H1 (cell line): ENCODE measurements at regions not wholly inside any gene's neighbourhood (a gene's known extent, or its start where the extent isn't known, plus 50 kb on each side); places are given as distances from the start of the nearest gene placed in this dataset.

Source experiments
- CTCF ChIA-PET: fragments of 300-600 bp; sonication (Branson Sonifier 250); formaldehyde crosslinking; loops from one replicate; lab custom pipeline; 2021; ENCODE audit not compliant: partially characterized antibody; lab: Charles Lee
- POLR2A ChIA-PET: fragments of 300-600 bp; sonication (Branson Sonifier 250); formaldehyde crosslinking; loops from one replicate; lab custom pipeline; 2021; ENCODE audit warnings: inconsistent platforms; ENCODE audit not compliant: partially characterized antibody; lab: Charles Lee
- DNase-seq, 2 experiments: peaks; one replicate each; pipeline versions ENCODE4 v3.0.0 to v3.0.0-alpha.2; 2010 to 2022; ENCODE audit warnings: low spot score in 2 of 2, low read depth in 1 of 2, mixed read lengths in 1 of 2
- FAIRE-seq: peaks from 2 replicates; lab custom pipeline; 2011; peaks lifted over from hg19 to GRCh38; lab: Jason Lieb, UNC
- H2AFZ ChIP-seq: 2 replicates; pipeline ENCODE4 v1.8.1; 2012; ENCODE audit warnings: low read length, inconsistent platforms
- H2AK5ac ChIP-seq: 2 replicates; pipeline ENCODE4 v1.6.1; 2013; ENCODE audit warnings: low read depth, low read length
- H2BK120ac ChIP-seq: replicated peaks from 2 replicates; pipeline ENCODE3; 2013; ENCODE audit warnings: low read depth, low read length, inconsistent platforms
- H2BK12ac ChIP-seq: 2 replicates; pipeline ENCODE4 v1.6.1; 2013; ENCODE audit warnings: low read depth, low read length
- H2BK15ac ChIP-seq: 2 replicates; pipeline ENCODE4 v1.6.1; 2013; ENCODE audit warnings: low read length
- H2BK20ac ChIP-seq: 2 replicates; pipeline ENCODE4 v1.6.1; 2013; ENCODE audit warnings: low read length
- H2BK5ac ChIP-seq: 2 replicates; pipeline ENCODE4 v1.6.1; 2013; ENCODE audit warnings: low read depth, low read length
- H3K14ac ChIP-seq: 2 replicates; pipeline ENCODE4 v1.6.1; 2013; ENCODE audit warnings: inconsistent platforms; ENCODE audit not compliant: insufficient read length
- H3K18ac ChIP-seq: 2 replicates; pipeline ENCODE4 v1.6.1; 2013; ENCODE audit warnings: low read length; ENCODE audit errors: extremely low read depth
- H3K23ac ChIP-seq: 2 replicates; pipeline ENCODE4 v1.6.1; 2013; ENCODE audit warnings: inconsistent platforms; ENCODE audit not compliant: insufficient read length
- H3K23me2 ChIP-seq: 2 replicates; pipeline ENCODE4 v1.6.1; 2013; ENCODE audit warnings: low read depth, low read length
- H3K27ac ChIP-seq: 2 replicates; pipeline ENCODE4 v1.6.1; 2011; ENCODE audit warnings: low read depth, low read length, inconsistent platforms
- H3K27me3 ChIP-seq, 4 experiments: replicated peaks in 1 of 4; 1 replicate in 1 of 4; 2 replicates in 3 of 4; pipeline versions ENCODE4 v1.6.1 to v1.8.1; 2011 to 2013; ENCODE audit warnings: low read length in 3 of 4, mild to moderate bottlenecking in 3 of 4, inconsistent platforms in 2 of 4, mixed read lengths in 2 of 4, moderate library complexity in 1 of 4; ENCODE audit not compliant: control insufficient read depth in 3 of 4, insufficient read depth in 3 of 4; ENCODE audit errors: extremely low read depth in 1 of 4
- H3K36me3 ChIP-seq, 4 experiments: 2 replicates each; pipeline versions ENCODE4 v1.6.1 to v1.8.1; 2011 to 2013; ENCODE audit warnings: mild to moderate bottlenecking in 4 of 4, low read length in 3 of 4, moderate library complexity in 2 of 4, control low read depth in 1 of 4, inconsistent platforms in 1 of 4; ENCODE audit not compliant: insufficient read depth in 4 of 4, control insufficient read depth in 2 of 4
- H3K4ac ChIP-seq: replicated peaks from 2 replicates; pipeline ENCODE3; 2013; ENCODE audit warnings: low read length, low read depth, mixed read lengths, inconsistent platforms; ENCODE audit not compliant: insufficient read length
- H3K4me1 ChIP-seq, 4 experiments: replicated peaks in 1 of 4; 1 replicate in 1 of 4; 2 replicates in 3 of 4; pipeline versions ENCODE4 v1.6.1 to v1.8.1; 2011 to 2013; ENCODE audit warnings: low read length in 3 of 4, inconsistent platforms in 2 of 4, mixed read lengths in 1 of 4; ENCODE audit not compliant: insufficient read depth in 4 of 4, control insufficient read depth in 3 of 4
- H3K4me2 ChIP-seq, 2 experiments: 2 replicates each; pipeline versions ENCODE4 v1.6.1 to v1.8.1; 2011 to 2013; ENCODE audit warnings: low read depth in 2 of 2, low read length in 2 of 2, control low read depth in 1 of 2, inconsistent platforms in 1 of 2, mild to moderate bottlenecking in 1 of 2; ENCODE audit not compliant: insufficient read depth in 1 of 2
- H3K4me3 ChIP-seq, 4 experiments: fragments of 200-600, 300-600 bp in 1 of 4; sonication (generic), shearing (Covaris generic), sonication (Bioruptor Twin) in 1 of 4; 2 replicates each; pipeline versions ENCODE4 v1.5.1 to v1.8.1; 2011 to 2016; ENCODE audit warnings: low read length in 4 of 4, low read depth in 3 of 4, control low read depth in 2 of 4, inconsistent platforms in 2 of 4, mild to moderate bottlenecking in 2 of 4, mixed read lengths in 1 of 4, moderate library complexity in 1 of 4; ENCODE audit not compliant: insufficient read depth in 2 of 4; ENCODE audit errors: extremely low read depth in 1 of 4
- H3K56ac ChIP-seq: replicated peaks from 2 replicates; pipeline ENCODE3; 2013; ENCODE audit warnings: low read depth, mild to moderate bottlenecking, mixed read lengths, low read length, inconsistent platforms; ENCODE audit not compliant: insufficient read length
- H3K79me1 ChIP-seq: 2 replicates; pipeline ENCODE4 v1.6.1; 2013; ENCODE audit warnings: low read depth, low read length, control low read depth
- H3K79me2 ChIP-seq, 2 experiments: 2 replicates each; pipeline versions ENCODE4 v1.6.1 to v1.8.1; 2012 to 2013; ENCODE audit warnings: low read length in 2 of 2, mild to moderate bottlenecking in 2 of 2, inconsistent platforms in 1 of 2; ENCODE audit not compliant: insufficient read depth in 2 of 2, control insufficient read depth in 1 of 2
- H3K9ac ChIP-seq, 4 experiments: replicated peaks in 1 of 4; 1 replicate in 1 of 4; 2 replicates in 3 of 4; pipeline versions ENCODE4 v1.6.1 to v1.8.1; 2011 to 2013; ENCODE audit warnings: low read depth in 3 of 4, low read length in 3 of 4, control low read depth in 2 of 4, mild to moderate bottlenecking in 2 of 4, moderate library complexity in 2 of 4, inconsistent platforms in 1 of 4; ENCODE audit errors: extremely low read depth in 1 of 4
- H3K9me3 ChIP-seq, 2 experiments: 2 replicates each; pipeline versions ENCODE4 v1.6.1 to v1.8.1; 2012 to 2013; ENCODE audit warnings: mild to moderate bottlenecking in 2 of 2, moderate library complexity in 2 of 2, control low read depth in 1 of 2, inconsistent platforms in 1 of 2, low read depth in 1 of 2, low read length in 1 of 2, mixed read lengths in 1 of 2; ENCODE audit not compliant: insufficient read depth in 2 of 2
- H4K20me1 ChIP-seq, 2 experiments: replicated peaks in 1 of 2; 2 replicates each; pipeline versions ENCODE3 to v1.8.1; 2011 to 2013; ENCODE audit warnings: inconsistent platforms in 2 of 2, low read length in 2 of 2, mild to moderate bottlenecking in 1 of 2; ENCODE audit not compliant: insufficient read depth in 2 of 2, control insufficient read depth in 1 of 2
- H4K5ac ChIP-seq: 2 replicates; pipeline ENCODE4 v1.6.1; 2013; ENCODE audit warnings: low read length, low read depth, mixed read lengths, inconsistent platforms; ENCODE audit not compliant: insufficient read length
- H4K8ac ChIP-seq: 2 replicates; pipeline ENCODE4 v1.8.0; 2013; ENCODE audit warnings: mild to moderate bottlenecking, moderate library complexity, low read length, inconsistent platforms; ENCODE audit not compliant: insufficient read depth; ENCODE audit errors: extremely low read depth
- H4K91ac ChIP-seq: replicated peaks from 2 replicates; pipeline ENCODE3; 2013; ENCODE audit warnings: low read length, mixed read lengths, inconsistent platforms; ENCODE audit not compliant: insufficient read length
- ASH2L ChIP-seq: fragments of 200-600, 300-600 bp; sonication (generic); IDR thresholded peaks from one replicate; pipeline ENCODE4 v1.7.1; 2017; ENCODE audit warnings: low read length
- CREB1 ChIP-seq: IDR thresholded peaks from 2 replicates; pipeline ENCODE4 v1.6.1; 2012; ENCODE audit warnings: inconsistent platforms
- E2F6 ChIP-seq: IDR thresholded peaks from 2 replicates; pipeline ENCODE4 v1.6.1; 2012; ENCODE audit warnings: inconsistent platforms
- FOSL1 ChIP-seq: IDR thresholded peaks from 2 replicates; pipeline ENCODE4 v1.6.1; 2011; ENCODE audit warnings: mild to moderate bottlenecking, low read depth, low read length, moderate library complexity; ENCODE audit not compliant: insufficient read depth
- GTF2F1 ChIP-seq: IDR thresholded peaks from 2 replicates; pipeline ENCODE4 v1.6.1; 2012; ENCODE audit warnings: low read depth, low read length, improper control_type of control experiment, borderline replicate concordance
- KDM4A ChIP-seq: IDR thresholded peaks from one replicate; pipeline ENCODE4 v1.7.1; 2012; ENCODE audit warnings: low read depth, mild to moderate bottlenecking, moderate library complexity, low read length, inconsistent platforms; ENCODE audit not compliant: severe bottlenecking
- MAFK ChIP-seq: IDR thresholded peaks from 2 replicates; pipeline ENCODE4 v1.6.1; 2012; ENCODE audit warnings: low read depth, mild to moderate bottlenecking, improper control_type of control experiment, low read length
- POLR2A ChIP-seq, 2 experiments: IDR thresholded peaks; 1 replicate in 1 of 2; 2 replicates in 1 of 2; pipeline ENCODE4 v1.6.1; 2011; ENCODE audit warnings: low read depth in 2 of 2, low read length in 2 of 2, mild to moderate bottlenecking in 2 of 2; ENCODE audit errors: control extremely low read depth in 1 of 2
- POLR2AphosphoS5 ChIP-seq: IDR thresholded peaks from 2 replicates; pipeline ENCODE4 v1.6.1; 2011; ENCODE audit warnings: low read depth, low read length
- RNF2 ChIP-seq: fragments of 200-900, 300-1000 bp; sonication (generic); IDR thresholded peaks from 2 replicates; pipeline ENCODE4 v1.7.1; 2016; ENCODE audit warnings: borderline replicate concordance, low read depth, mild to moderate bottlenecking, antibody characterized with exemption, low read length; ENCODE audit not compliant: poor library complexity, severe bottlenecking; ENCODE audit errors: missing control alignments
- SIRT6 ChIP-seq: IDR thresholded peaks from one replicate; pipeline ENCODE4 v1.7.1; 2012; ENCODE audit warnings: low read length, inconsistent platforms
- TEAD4 ChIP-seq: IDR thresholded peaks from 2 replicates; pipeline ENCODE4 v1.6.1; 2012; ENCODE audit warnings: low read depth, low read length, inconsistent platforms, mixed read lengths
- USF2 ChIP-seq: IDR thresholded peaks from 2 replicates; pipeline ENCODE4 v1.6.1; 2011; ENCODE audit warnings: low read length, improper control_type of control experiment
- ZNF274 ChIP-seq: IDR thresholded peaks from 2 replicates; pipeline ENCODE4 v1.7.0; 2012; ENCODE audit warnings: low read length, borderline replicate concordance; ENCODE audit errors: extremely low read depth
- WGBS, 2 experiments: shearing (Covaris generic) in 1 of 2; methylation state at CpG; one replicate each; pipeline versions ENCODE4 v1.1.6 to v1.1.7; 2013 to 2015; ENCODE audit warnings: low lambda C conversion rate in 2 of 2, mixed read lengths in 2 of 2, inconsistent platforms in 1 of 2, low coverage in 1 of 2, missing lambda C conversion rate in 1 of 2; ENCODE audit not compliant: insufficient replicate concordance in 2 of 2, insufficient coverage in 1 of 2, insufficient read length in 1 of 2; ENCODE audit errors: extremely low coverage in 1 of 2, missing lambda C conversion rate in 1 of 2; 5-methylcytosine and 5-hydroxymethylcytosine counted together

GRCh38 chr2:3965953-3966352 lies 262.6 kb downstream of the DCDC2C start:
- no peaks in the 10 kb centered on the region for H3K79me2 ChIP-seq
- no peak overlapping the region for H3K4me2 ChIP-seq
- no peaks in the 10 kb centered on the region for H3K27me3 ChIP-seq
- H3K14ac ChIP-seq = no peak overlapping the region
- 93% methylated on average over 5 of the region's 5 CpGs; no CpG with 5 or more reads in 1 of the 2 experiments for WGBS, 2 experiments
- no peak overlapping the region for H3K18ac ChIP-seq
- H3K79me1 ChIP-seq = no peaks in the 10 kb centered on the region
- POLR2A ChIA-PET = no interaction called here
- H3K36me3 ChIP-seq = no peaks in the 10 kb centered on the region
- H2BK20ac ChIP-seq = no peak overlapping the region
- CTCF ChIA-PET = interaction anchor here (1.1 to 2.2 kb wide), 3 partner anchors 13 to 797 kb away, joined by 3 to 5 read pairs (median 3); no protein-coding TSS in a partner anchor
- no peak overlapping the region for H2BK15ac ChIP-seq
- DNase-seq = no peak
- no peak overlapping the region for H3K4ac ChIP-seq
- H3K9ac ChIP-seq = no peak overlapping the region
- no peak overlapping the region for H3K56ac ChIP-seq
- H4K5ac ChIP-seq = no peak overlapping the region
- H3K4me1 ChIP-seq = peaks cover 0 to 3% (median 0%) of the 10 kb centered on the region in 4 experiments; a peak in 1 of 7 replicates
- no peak overlapping the region for H2BK5ac ChIP-seq
- H4K91ac ChIP-seq = no peak overlapping the region
- no peak overlapping the region for H2AFZ ChIP-seq
- no peak overlapping the region for H3K4me3 ChIP-seq
- no peak overlapping the region for H2AK5ac ChIP-seq
- H3K23me2 ChIP-seq = no peaks in the 10 kb centered on the region
- H3K23ac ChIP-seq = no peak overlapping the region
- no peak overlapping the region for H3K27ac ChIP-seq
- H2BK12ac ChIP-seq = no peak overlapping the region
- no peak for FAIRE-seq
- H3K9me3 ChIP-seq = no peaks in the 10 kb centered on the region
- H2BK120ac ChIP-seq = no peak overlapping the region
- H4K20me1 ChIP-seq = no peaks in the 10 kb centered on the region
- no peak overlapping the region for H4K8ac ChIP-seq
- TF ChIP-seq FOSL1 = no peak
- no peak for TF ChIP-seq KDM4A
- no peak for TF ChIP-seq ZNF274
- TF ChIP-seq RNF2 = no peak
- TF ChIP-seq SIRT6 = no peak
- no peak for TF ChIP-seq TEAD4
- no peak for TF ChIP-seq MAFK
- TF ChIP-seq POLR2A (IDR thresholded peaks at IDR 0.05; ENCODE audit: control extremely low read depth in 1 of 2, low read depth in 2 of 2, low read length in 2 of 2) = no peak
- no peak for TF ChIP-seq CREB1
- TF ChIP-seq ASH2L = no peak
- TF ChIP-seq USF2 = no peak
- no peak for TF ChIP-seq GTF2F1
- TF ChIP-seq POLR2AphosphoS5 = no peak
- TF ChIP-seq E2F6 = no peak
